GM18502 (cell line): ENCODE measurements at regions not wholly inside any gene's neighbourhood (a gene's known extent, or its start where the extent isn't known, plus 50 kb on each side); places are given as distances from the start of the nearest gene placed in this dataset.

ENCODE experiments used
- ATAC-seq: cut with Tn5 transposase; IDR thresholded peaks from one replicate; pipeline ENCODE4 v1.9.1; 2021; ENCODE audit warnings: mild to moderate bottlenecking; ENCODE audit not compliant: unreplicated experiment, poor library complexity

GRCh38 chr2:221343524-221343923 lies 228.6 kb downstream of the EPHA4 start:
- ATAC-seq, result peak; percentile 63

- ATAC-seq, result no peak
Measured at GRCh38 chr2:221345516-221345915, 226.6 kb downstream of the EPHA4 start.

GRCh38 chr2:221346411-221346810 lies 225.7 kb downstream of the EPHA4 start:
- ATAC-seq, result no peak

- ATAC-seq, result no peak
Measured at GRCh38 chr2:221347471-221347870, 224.6 kb downstream of the EPHA4 start.

GRCh38 chr2:221350616-221351015 lies 221.5 kb downstream of the EPHA4 start:
- ATAC-seq, result no peak

- ATAC-seq, result no peak
Measured at GRCh38 chr2:221353201-221353600, 218.9 kb downstream of the EPHA4 start.

GRCh38 chr2:221360312-221360711 lies 211.8 kb downstream of the EPHA4 start:
- no peak for ATAC-seq

GRCh38 chr2:221360742-221361141 lies 211.4 kb downstream of the EPHA4 start:
- ATAC-seq, result no peak

GRCh38 chr2:221361633-221362032 lies 210.5 kb downstream of the EPHA4 start:
- no peak for ATAC-seq

- no peak for ATAC-seq
Measured at GRCh38 chr2:221364672-221365071, 207.4 kb downstream of the EPHA4 start.
